Activated CD8-positive, alpha-beta memory T cell treated with anti-CD3 and anti-CD28 coated beads for 48 hours (primary cell): ENCODE measurements at regions not wholly inside any gene's neighbourhood (a gene's known extent, or its start where the extent isn't known, plus 50 kb on each side); places are given as distances from the start of the nearest gene placed in this dataset.
"Not testable (repeated sequence)": the region's sequence is repeated elsewhere in the genome, so short reads cannot be mapped to it uniquely, and the experiment has no call there.

Experiments used
- DNase-seq, 3 experiments: peaks; one replicate each; pipeline ENCODE4 v3.0.0-alpha.2; 2020; ENCODE audit warnings: low read depth in 2 of 3, low spot score in 2 of 3

DNA sequence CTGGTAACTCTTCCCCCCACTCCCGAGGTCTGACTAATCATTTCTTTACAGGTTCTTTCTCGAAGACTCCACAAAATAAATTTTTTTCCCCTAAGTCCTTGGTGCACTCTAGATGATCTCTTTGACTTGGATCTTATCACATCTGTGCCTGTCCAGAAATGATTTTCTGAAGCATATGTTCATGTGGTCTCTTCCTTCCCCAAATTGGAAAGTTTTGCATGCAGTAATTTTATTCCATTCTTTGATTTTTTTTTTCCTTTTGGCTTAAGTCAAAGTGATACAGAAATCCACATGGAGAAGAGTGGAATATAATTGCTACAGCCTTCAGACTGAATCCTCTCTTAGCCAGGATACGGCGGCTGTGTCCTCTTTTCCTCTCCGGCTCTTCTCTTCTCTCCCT lies 213.3 kb downstream of the BMP4 start:
- DNase-seq, result no peak

GRCh38 chr14:53742233-53742620 lies 214.4 kb downstream of the BMP4 start:
- DNase-seq, result no peak

GRCh38 chr14:53741479-53742232 lies 215.0 kb downstream of the BMP4 start:
- no peak for DNase-seq

DNA sequence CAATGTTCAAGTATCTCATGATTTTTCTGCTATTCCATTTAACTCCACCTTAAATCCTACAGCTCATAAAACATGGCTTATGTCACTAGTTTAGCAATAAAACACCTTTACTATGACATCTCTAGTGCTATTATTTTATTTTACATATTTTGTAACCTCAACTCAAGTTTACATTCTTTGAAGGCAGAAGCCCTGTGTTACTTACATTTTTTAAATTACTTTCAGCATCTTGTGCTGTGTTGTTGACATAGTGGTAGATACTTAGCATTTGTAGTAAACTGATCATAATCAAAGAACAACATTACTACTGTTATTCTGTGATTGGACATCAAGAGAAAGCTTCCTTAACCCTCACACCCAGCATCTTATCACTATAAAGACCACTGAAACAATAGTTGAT lies 216.1 kb downstream of the BMP4 start:
- DNase-seq, result no peak

DNA sequence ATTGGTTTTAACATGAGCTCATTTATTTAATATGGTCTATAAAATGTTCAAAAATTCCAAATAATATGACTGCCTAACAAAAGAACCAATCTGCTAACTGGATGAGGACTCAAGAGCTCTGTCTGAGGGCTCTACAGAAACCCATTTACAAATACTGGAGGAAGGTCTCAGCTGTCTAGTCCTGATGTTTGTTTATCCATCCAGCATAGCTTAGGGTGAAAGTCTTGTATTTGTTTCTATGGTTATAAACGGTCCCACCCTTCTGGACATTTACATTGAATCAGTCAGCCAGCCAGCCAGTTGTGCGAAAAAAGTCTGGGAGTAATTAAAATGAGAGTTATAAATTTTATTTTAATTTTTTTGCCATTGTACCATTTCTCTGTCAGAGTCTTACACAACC lies 220.7 kb downstream of the BMP4 start:
- no peak for DNase-seq

- DNase-seq, result no peak
Measured at GRCh38 chr14:53723221-53723620, 233.4 kb downstream of the BMP4 start.

- no peak for DNase-seq
Measured at GRCh38 chr14:53719536-53719935, 237.1 kb downstream of the BMP4 start.

- DNase-seq, result no peak
Measured at GRCh38 chr14:53716578-53716977, 240.0 kb downstream of the BMP4 start.

GRCh38 chr14:53715193-53715721 lies 241.4 kb downstream of the BMP4 start:
- no peak for DNase-seq

DNA sequence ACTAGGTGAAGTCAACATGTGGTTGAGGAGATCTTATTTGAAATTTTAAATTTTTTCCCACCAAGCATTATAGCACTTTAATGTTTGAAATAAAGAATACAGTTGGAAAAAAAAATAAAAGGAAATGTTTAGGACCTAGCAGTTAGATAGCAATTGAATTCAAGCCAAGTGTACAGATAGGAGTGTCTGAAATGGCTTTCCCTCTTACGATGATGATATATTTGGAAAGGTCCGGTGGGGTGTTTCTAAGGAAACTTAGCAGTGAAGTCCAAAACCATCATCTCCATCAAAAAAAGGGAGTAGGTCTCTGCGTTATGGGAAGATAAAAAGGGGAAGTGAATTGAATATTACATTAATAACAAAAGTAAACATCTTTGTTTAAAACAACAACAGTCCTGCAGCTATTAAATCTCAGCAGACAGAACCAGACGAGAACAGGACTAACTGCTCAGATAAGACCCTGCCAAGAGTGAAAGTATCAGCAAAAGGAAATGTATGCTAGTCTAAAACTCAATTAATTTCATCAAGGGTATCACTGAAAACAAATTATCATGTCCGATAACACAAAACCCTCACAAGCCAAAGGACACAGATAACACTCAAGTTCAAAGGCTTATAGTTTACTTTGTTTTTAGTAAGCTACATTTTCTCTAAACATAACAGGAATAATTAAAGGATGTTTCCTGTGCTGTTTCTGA lies 242.0 kb downstream of the BMP4 start:
- DNase-seq, result no peak

- DNase-seq, result not testable (repeated sequence)
Measured at GRCh38 chr14:53712901-53713300, 243.7 kb downstream of the BMP4 start.

- DNase-seq, result no peak
Measured at GRCh38 chr14:53711205-53711604, 245.4 kb downstream of the BMP4 start.

GRCh38 chr14:53710615-53711014 lies 246.0 kb downstream of the BMP4 start:
- no peak for DNase-seq

DNA sequence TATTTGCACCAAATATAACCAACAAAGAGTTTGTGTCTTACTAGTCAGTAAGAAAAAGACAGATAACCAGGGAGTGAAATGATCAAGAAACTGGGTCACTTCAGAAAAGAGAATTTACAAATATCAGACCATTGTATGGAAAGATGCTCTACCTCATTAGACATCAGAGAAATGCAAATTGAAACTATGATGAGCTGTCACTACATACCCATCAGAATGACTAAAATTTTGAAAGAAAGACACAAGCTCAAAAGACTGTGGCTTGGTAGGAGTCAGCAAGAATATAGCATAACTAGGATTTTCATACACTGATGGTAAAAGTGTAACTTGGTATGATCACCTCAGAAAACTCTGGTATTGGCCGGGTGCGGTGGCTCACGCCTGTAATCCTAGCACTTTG lies 247.2 kb downstream of the BMP4 start:
- DNase-seq, result no peak

- DNase-seq, result no peak
Measured at GRCh38 chr14:53703457-53703856, 253.2 kb downstream of the BMP4 start.

GRCh38 chr14:53701108-53701875 lies 255.3 kb downstream of the BMP4 start:
- DNase-seq, result no peak

- DNase-seq, result no peak
Measured at GRCh38 chr14:53696217-53696965, 260.2 kb downstream of the BMP4 start.

DNA sequence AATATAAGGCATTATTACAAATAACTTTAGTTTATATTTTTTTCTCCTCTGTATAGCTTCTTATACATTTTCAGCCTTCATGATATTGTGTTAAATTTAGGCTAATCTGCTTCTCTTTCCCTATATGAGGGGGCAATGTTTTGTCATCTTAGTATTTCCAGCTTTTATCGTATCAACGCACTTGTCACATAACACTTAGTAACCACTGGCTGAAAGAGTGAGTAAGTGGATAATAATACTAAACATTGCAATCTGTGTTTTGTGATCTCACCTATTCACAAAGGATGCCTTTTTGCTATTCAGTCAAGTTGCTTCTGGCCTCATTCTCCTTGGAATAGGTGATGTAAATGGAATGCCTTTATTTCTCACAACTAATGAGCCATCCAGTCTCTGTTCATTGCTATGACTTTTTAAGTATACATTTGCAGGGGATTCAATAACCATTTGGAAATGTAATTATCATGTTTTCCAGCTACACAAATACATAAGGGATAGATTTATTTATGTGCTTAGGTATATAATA lies 260.9 kb downstream of the BMP4 start:
- DNase-seq, result no peak

DNA sequence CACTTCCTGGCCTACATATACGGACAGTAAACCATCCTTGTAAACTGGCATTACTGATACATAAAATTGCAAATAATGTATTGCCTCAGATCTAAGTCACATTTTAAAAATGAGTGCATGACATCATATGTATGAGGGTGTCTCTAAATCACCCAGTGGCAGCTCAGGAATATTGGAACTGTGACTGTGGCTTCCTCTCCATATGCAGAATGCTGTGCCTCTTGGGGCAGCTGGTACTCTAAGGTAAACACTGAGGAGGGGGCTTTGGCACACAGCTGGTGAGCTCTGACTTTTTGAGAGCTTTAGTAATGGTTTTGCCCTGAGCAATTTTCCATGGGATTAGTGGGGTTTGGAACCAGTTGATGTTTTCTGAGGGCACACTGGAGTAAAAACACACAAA lies 263.7 kb downstream of the BMP4 start:
- DNase-seq, result no peak

GRCh38 chr14:53692451-53692850 lies 264.2 kb downstream of the BMP4 start:
- no peak for DNase-seq

- DNase-seq, result no peak
Measured at GRCh38 chr14:53683229-53683628, 273.4 kb downstream of the BMP4 start.
